ENCODE measurements at regions not wholly inside any gene's neighbourhood (a gene's known extent, or its start where the extent isn't known, plus 50 kb on each side); places are given as distances from the start of the nearest gene placed in this dataset.

GRCh38 chr21:27419153-27419552, 452.3 kb upstream of the ADAMTS5 start:
- TF ChIP-seq CTCF (IDR thresholded peaks at IDR 0.05; ENCODE audit: poor library complexity): no peak
- no peak for TF ChIP-seq EZH2 (IDR thresholded peaks at IDR 0.05; ENCODE audit: borderline replicate concordance)
- TF ChIP-seq EZH2phosphoT487 (IDR thresholded peaks at IDR 0.05; ENCODE audit: low read depth, severe bottlenecking, unreplicated experiment): no peak
- H3K9me2 ChIP-seq (replicated peaks; ENCODE audit: insufficient read depth): no peaks in the 10 kb centered on the region
- H3K27me3 ChIP-seq: no peaks in the 10 kb centered on the region
- H3K4me1 ChIP-seq (ENCODE audit: insufficient read depth): peaks cover 6% of the 10 kb centered on the region
- no peaks in the 10 kb centered on the region for H3K36me3 ChIP-seq (replicated peaks; ENCODE audit: insufficient read depth, low read depth)
- no peak overlapping the region for H3K4me3 ChIP-seq
- no peak for DNase-seq (ENCODE audit: low spot score)
- no peak overlapping the region for H3K4me2 ChIP-seq
- no peak overlapping the region for H2AFZ ChIP-seq
- no peaks in the 10 kb centered on the region for H3K79me2 ChIP-seq
- no peaks in the 10 kb centered on the region for H3K9me3 ChIP-seq (ENCODE audit: low read depth)
- 46% methylated on average over 3 of the region's 3 CpGs for WGBS (ENCODE audit: low lambda C conversion rate, missing lambda C conversion rate)
- no peaks in the 10 kb centered on the region for H4K20me1 ChIP-seq (ENCODE audit: insufficient read depth, poor library complexity, severe bottlenecking)
- H3K27ac ChIP-seq: no peak overlapping the region

GRCh38 chr21:27418346-27418745, 451.5 kb upstream of the ADAMTS5 start:
- no peak overlapping the region for H3K27ac ChIP-seq
- 89% methylated on average over 1 of the region's 1 CpG for WGBS (ENCODE audit: low lambda C conversion rate, missing lambda C conversion rate)
- H3K27me3 ChIP-seq: no peaks in the 10 kb centered on the region

GRCh38 chr21:27412530-27412929, 445.6 kb upstream of the ADAMTS5 start:
- DNase-seq (ENCODE audit: low spot score): no peak
- WGBS (ENCODE audit: low lambda C conversion rate, missing lambda C conversion rate): 92% methylated on average over 3 of the region's 3 CpGs
- no peaks in the 10 kb centered on the region for H3K27me3 ChIP-seq
- no peaks in the 10 kb centered on the region for H3K36me3 ChIP-seq (replicated peaks; ENCODE audit: insufficient read depth, low read depth)
- H3K9me3 ChIP-seq (ENCODE audit: low read depth): no peaks in the 10 kb centered on the region
- H3K27ac ChIP-seq: no peak overlapping the region
- no peaks in the 10 kb centered on the region for H4K20me1 ChIP-seq (ENCODE audit: insufficient read depth, poor library complexity, severe bottlenecking)
- H2AFZ ChIP-seq: no peak overlapping the region
- no peak overlapping the region for H3K4me3 ChIP-seq
- no peaks in the 10 kb centered on the region for H3K79me2 ChIP-seq
- H3K9me2 ChIP-seq (replicated peaks; ENCODE audit: insufficient read depth): no peaks in the 10 kb centered on the region
- no peak overlapping the region for H3K4me2 ChIP-seq
- no peak for TF ChIP-seq EZH2phosphoT487 (IDR thresholded peaks at IDR 0.05; ENCODE audit: low read depth, severe bottlenecking, unreplicated experiment)
- no peak for TF ChIP-seq CTCF (IDR thresholded peaks at IDR 0.05; ENCODE audit: poor library complexity)
- TF ChIP-seq EZH2 (IDR thresholded peaks at IDR 0.05; ENCODE audit: borderline replicate concordance): no peak
- no peaks in the 10 kb centered on the region for H3K4me1 ChIP-seq (ENCODE audit: insufficient read depth)

More at GRCh38 chr21:27418346-27418745, 451.5 kb upstream of the ADAMTS5 start:
- Histone ChIP-seq H3K9me3 (ENCODE audit: low read depth) (no peaks in the 10 kb centered on the region), H3K4me3 (no peak overlapping the region), H3K9me2 (replicated peaks; ENCODE audit: insufficient read depth) (no peaks in the 10 kb centered on the region), H3K4me1 (ENCODE audit: insufficient read depth) (no peaks in the 10 kb centered on the region), H3K4me2 (no peak overlapping the region), H3K79me2 (no peaks in the 10 kb centered on the region), H2AFZ (no peak overlapping the region), H3K36me3 (replicated peaks; ENCODE audit: insufficient read depth, low read depth) (no peaks in the 10 kb centered on the region), H4K20me1 (ENCODE audit: insufficient read depth, poor library complexity, severe bottlenecking) (no peaks in the 10 kb centered on the region)
- TF ChIP-seq EZH2 (IDR thresholded peaks at IDR 0.05; ENCODE audit: borderline replicate concordance): no peak
- no peak for TF ChIP-seq CTCF (IDR thresholded peaks at IDR 0.05; ENCODE audit: poor library complexity)
- no peak for TF ChIP-seq EZH2phosphoT487 (IDR thresholded peaks at IDR 0.05; ENCODE audit: low read depth, severe bottlenecking, unreplicated experiment)
- no peak for DNase-seq (ENCODE audit: low spot score)

- Histone ChIP-seq H3K4me1 (ENCODE audit: insufficient read depth) (no peaks in the 10 kb centered on the region), H3K27me3 (no peaks in the 10 kb centered on the region), H4K20me1 (ENCODE audit: insufficient read depth, poor library complexity, severe bottlenecking) (no peaks in the 10 kb centered on the region), H3K79me2 (no peaks in the 10 kb centered on the region), H3K9me3 (ENCODE audit: low read depth) (no peaks in the 10 kb centered on the region), H3K9me2 (replicated peaks; ENCODE audit: insufficient read depth) (no peaks in the 10 kb centered on the region), H3K36me3 (replicated peaks; ENCODE audit: insufficient read depth, low read depth) (no peaks in the 10 kb centered on the region), H3K4me3 (no peak overlapping the region), H3K4me2 (no peak overlapping the region), H3K27ac (no peak overlapping the region), H2AFZ (no peak overlapping the region)
- WGBS (ENCODE audit: low lambda C conversion rate, missing lambda C conversion rate): 66% methylated on average over 2 of the region's 2 CpGs
- TF ChIP-seq CTCF (IDR thresholded peaks at IDR 0.05; ENCODE audit: poor library complexity) (no peak), EZH2phosphoT487 (IDR thresholded peaks at IDR 0.05; ENCODE audit: low read depth, severe bottlenecking, unreplicated experiment) (no peak), EZH2 (IDR thresholded peaks at IDR 0.05; ENCODE audit: borderline replicate concordance) (no peak)
- DNase-seq (ENCODE audit: low spot score): no peak
Measured at GRCh38 chr21:27408826-27409225, 441.9 kb upstream of the ADAMTS5 start.
